H1 (cell line): ENCODE measurements at regions not wholly inside any gene's neighbourhood (a gene's known extent, or its start where the extent isn't known, plus 50 kb on each side); places are given as distances from the start of the nearest gene placed in this dataset.

Source experiments
- CHD7 ChIP-seq: fragments of 300-600 bp; sonication (generic); IDR thresholded peaks from 2 replicates; pipeline ENCODE4 v1.7.1; 2012; ENCODE audit warnings: low read length, moderate library complexity, mild to moderate bottlenecking, inconsistent platforms; ENCODE audit not compliant: insufficient replicate concordance

DNA sequence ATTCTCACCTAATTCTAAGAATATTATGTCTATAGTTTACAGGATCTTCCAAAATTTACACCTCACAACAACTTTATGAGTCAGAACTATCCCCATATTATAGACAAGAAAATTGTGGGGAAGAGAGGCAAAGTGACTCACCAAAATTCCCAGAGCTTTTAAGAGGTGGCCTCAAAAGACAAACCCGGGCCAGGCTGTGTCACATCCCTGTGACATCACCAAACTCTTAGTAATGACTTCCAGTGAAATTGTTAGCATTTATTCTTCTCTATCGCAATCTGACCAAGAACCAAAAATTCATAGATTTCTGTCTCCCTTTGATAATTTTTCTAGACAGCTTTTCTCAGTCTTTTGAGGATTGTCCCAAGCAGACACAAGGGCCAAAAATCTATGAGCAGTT lies 134.3 kb downstream of the SNX19 start (continued):
- TF ChIP-seq CHD7 = no peak
